ENCODE measurements at regions not wholly inside any gene's neighbourhood (a gene's known extent, or its start where the extent isn't known, plus 50 kb on each side); places are given as distances from the start of the nearest gene placed in this dataset.

DNA sequence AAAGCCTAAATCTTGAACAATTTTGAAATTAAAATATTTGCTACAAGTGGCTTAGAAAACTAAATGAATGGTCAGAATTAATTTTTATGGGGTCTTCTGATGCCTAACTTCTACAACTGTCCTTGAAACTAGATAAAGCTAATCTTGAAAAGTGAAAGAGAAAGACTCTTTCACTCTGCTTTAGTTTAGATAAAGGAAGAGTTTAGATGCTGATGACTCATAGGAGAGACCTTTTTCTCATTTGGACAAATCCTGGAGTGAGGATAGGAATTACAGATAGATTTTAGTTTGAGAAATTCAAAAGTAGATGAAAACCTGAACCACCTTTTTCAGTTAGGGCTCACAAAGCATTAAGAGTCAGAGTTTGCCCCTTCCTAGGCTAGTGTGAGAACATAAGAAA lies 342.3 kb upstream of the GRID2 start:
- TF ChIP-seq, protein P1, sequence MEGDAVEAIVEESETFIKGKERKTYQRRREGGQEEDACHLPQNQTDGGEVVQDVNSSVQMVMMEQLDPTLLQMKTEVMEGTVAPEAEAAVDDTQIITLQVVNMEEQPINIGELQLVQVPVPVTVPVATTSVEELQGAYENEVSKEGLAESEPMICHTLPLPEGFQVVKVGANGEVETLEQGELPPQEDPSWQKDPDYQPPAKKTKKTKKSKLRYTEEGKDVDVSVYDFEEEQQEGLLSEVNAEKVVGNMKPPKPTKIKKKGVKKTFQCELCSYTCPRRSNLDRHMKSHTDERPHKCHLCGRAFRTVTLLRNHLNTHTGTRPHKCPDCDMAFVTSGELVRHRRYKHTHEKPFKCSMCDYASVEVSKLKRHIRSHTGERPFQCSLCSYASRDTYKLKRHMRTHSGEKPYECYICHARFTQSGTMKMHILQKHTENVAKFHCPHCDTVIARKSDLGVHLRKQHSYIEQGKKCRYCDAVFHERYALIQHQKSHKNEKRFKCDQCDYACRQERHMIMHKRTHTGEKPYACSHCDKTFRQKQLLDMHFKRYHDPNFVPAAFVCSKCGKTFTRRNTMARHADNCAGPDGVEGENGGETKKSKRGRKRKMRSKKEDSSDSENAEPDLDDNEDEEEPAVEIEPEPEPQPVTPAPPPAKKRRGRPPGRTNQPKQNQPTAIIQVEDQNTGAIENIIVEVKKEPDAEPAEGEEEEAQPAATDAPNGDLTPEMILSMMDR (IDR thresholded peaks at IDR 0.05): no peak
- Mint-ChIP-seq H3K27ac (no peak overlapping the region), H3K27me3 (ENCODE audit: insufficient read depth) (no peaks in the 10 kb centered on the region), H3K9me3 (no peaks in the 10 kb centered on the region; the same call in 1 of the 2 replicates), H3K36me3 (ENCODE audit: low read depth) (no peaks in the 10 kb centered on the region), H3K4me1 (ENCODE audit: low read depth) (no peaks in the 10 kb centered on the region), H3K4me3 (no peak overlapping the region)
- no peak for DNase-seq

DNA sequence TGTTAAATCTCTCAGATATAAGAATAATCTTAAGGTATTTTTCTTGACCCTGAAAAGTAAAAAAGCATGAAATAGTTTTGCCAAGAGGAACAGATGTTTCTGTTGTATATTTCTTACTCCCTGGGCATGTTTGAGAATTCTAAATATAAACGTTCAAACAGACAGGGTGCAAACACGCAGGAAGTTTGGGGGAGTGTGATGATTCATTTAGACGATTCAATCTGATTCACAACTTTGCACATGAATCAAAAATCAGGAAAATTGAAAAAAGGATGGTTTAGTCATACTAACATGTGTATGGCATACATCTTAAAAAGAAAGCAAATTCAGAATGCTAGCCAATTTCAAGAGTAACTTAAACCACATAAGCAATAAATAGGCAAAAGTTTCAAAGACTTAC lies 340.3 kb upstream of the GRID2 start:
- Mint-ChIP-seq H3K4me3 (no peak overlapping the region), H3K9me3 (no peaks in the 10 kb centered on the region), H3K36me3 (ENCODE audit: low read depth) (no peaks in the 10 kb centered on the region), H3K27ac (no peak overlapping the region), H3K27me3 (ENCODE audit: insufficient read depth) (no peaks in the 10 kb centered on the region), H3K4me1 (ENCODE audit: low read depth) (no peaks in the 10 kb centered on the region)
- TF ChIP-seq, protein P1 (IDR thresholded peaks at IDR 0.05): no peak
- DNase-seq: no peak

DNA sequence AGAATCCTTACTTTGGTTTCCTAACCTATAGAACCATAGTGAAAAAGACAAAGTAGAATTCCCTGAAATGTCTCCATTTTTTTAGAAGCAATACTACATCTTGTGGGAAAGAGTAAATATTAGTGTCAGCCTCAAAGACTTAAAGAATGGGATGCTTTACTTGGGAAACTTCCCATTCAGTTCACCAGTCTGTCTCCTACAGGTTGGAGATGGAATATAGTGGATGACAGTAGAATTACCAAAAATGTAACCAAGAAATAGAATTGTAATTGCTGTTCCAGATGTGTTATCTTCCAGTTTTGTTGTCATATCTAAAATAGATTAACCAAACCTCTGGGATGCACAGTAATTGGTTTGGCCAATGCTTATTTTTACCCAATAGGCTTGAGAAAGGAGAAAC lies 338.6 kb upstream of the GRID2 start:
- Mint-ChIP-seq H3K36me3 (ENCODE audit: low read depth) (no peaks in the 10 kb centered on the region), H3K4me3 (no peak overlapping the region), H3K27ac (no peak overlapping the region), H3K27me3 (ENCODE audit: insufficient read depth) (no peaks in the 10 kb centered on the region), H3K9me3 (peaks cover 4% of the 10 kb centered on the region; the same call in 1 of the 2 replicates), H3K4me1 (ENCODE audit: low read depth) (no peaks in the 10 kb centered on the region)
- no peak for DNase-seq
- TF ChIP-seq, protein P1 (IDR thresholded peaks at IDR 0.05): no peak

DNA sequence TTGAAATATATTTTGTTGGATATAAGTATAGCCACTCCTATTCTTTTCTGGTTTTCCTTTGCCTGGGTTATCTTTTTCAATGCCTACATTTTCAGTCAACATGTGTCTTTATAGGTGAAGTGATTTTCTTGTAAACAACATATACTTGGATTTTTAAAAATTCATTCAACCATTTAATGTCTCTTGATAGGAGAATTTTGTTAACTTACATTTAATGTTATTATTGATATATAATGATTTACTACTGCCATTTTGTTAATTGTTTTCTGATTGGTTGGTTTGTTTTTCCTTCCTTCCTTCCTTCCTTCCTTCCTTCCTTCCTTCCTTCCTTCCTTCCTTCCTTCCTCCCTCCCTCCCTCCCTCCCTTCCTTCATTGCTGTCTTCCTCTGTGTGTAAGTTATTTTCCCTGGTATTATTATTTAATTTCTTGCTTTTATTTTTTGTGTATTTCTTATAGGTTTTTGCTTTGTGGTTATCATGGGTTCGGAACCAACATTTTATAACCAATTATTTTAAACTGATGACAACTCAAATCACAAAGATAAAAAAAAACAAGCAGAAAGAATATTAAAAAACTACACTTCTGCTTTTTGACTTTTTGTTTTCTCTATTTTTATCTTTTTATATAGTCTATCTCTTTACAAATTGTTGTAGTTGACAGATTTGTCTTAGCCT lies 330.1 kb upstream of the GRID2 start:
- no peaks in the 10 kb centered on the region for H3K27me3 Mint-ChIP-seq (ENCODE audit: insufficient read depth)
- H3K4me3 Mint-ChIP-seq: no peak overlapping the region
- DNase-seq: no peak
- H3K9me3 Mint-ChIP-seq: peaks cover 35% of the 10 kb centered on the region
- H3K36me3 Mint-ChIP-seq (ENCODE audit: low read depth): no peaks in the 10 kb centered on the region
- TF ChIP-seq, protein P1 (IDR thresholded peaks at IDR 0.05): no peak
- H3K4me1 Mint-ChIP-seq (ENCODE audit: low read depth): no peaks in the 10 kb centered on the region
- no peak overlapping the region for H3K27ac Mint-ChIP-seq

DNA sequence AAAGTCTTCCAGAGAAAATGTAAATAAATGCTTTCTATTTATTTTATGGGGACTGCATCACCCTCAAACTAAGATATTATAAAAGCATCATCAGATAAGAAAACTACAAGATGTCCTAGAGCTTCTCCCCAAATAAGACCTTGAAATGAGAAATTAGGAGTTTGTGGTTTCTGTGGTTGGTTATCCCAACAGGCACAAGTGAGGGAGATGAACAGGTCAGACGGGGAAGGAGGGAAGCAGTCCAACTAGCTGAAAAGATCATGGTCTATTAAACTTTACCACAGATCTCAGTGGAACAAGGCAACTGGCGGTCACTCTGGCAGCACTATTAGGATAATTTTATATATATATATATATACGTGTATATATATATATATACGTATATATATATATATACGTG lies 319.3 kb upstream of the GRID2 start:
- DNase-seq: no peak
- Mint-ChIP-seq H3K36me3 (ENCODE audit: low read depth) (no peaks in the 10 kb centered on the region), H3K27ac (no peak overlapping the region), H3K4me3 (no peak overlapping the region), H3K4me1 (ENCODE audit: low read depth) (no peaks in the 10 kb centered on the region), H3K9me3 (peaks cover 5% of the 10 kb centered on the region; the same call in 1 of the 2 replicates), H3K27me3 (ENCODE audit: insufficient read depth) (no peaks in the 10 kb centered on the region)
- TF ChIP-seq, protein P1 (IDR thresholded peaks at IDR 0.05): no peak

Data from HFFc6 (cell line).